ENCODE measurements at regions not wholly inside any gene's neighbourhood (a gene's known extent, or its start where the extent isn't known, plus 50 kb on each side); places are given as distances from the start of the nearest gene placed in this dataset.

GRCh38 chr1:199182186-199182843, 543.5 kb downstream of the PTPRC start:
- H3K27ac ChIP-seq = no peak overlapping the region
- no peaks in the 10 kb centered on the region for H3K27me3 ChIP-seq
- no peaks in the 10 kb centered on the region for H3K4me1 ChIP-seq
- H3K4me3 ChIP-seq = no peak overlapping the region
- ATAC-seq (ENCODE audit: low FRiP score in 2 of 2) (no peak), DNase-seq (no peak)
- no peaks in the 10 kb centered on the region for H3K36me3 ChIP-seq
- TF ChIP-seq POLR2A (IDR thresholded peaks at IDR 0.05) = no peak
- TF ChIP-seq EP300 (IDR thresholded peaks at IDR 0.05) = no peak
- TF ChIP-seq POLR2AphosphoS5 (IDR thresholded peaks at IDR 0.05) = no peak
- no peak for TF ChIP-seq CTCF (IDR thresholded peaks at IDR 0.05)
- H3K9me3 ChIP-seq = no peaks in the 10 kb centered on the region
- 66% methylated on average over 2 of the region's 2 CpGs for WGBS, 2 donors

- no peaks in the 10 kb centered on the region for H3K27me3 ChIP-seq
- ATAC-seq (ENCODE audit: low FRiP score in 2 of 2) (no peak), DNase-seq (no peak)
- H3K27ac ChIP-seq = no peak overlapping the region
- 95 to 99% methylated on average over 4 of the region's 4 CpGs for WGBS, 2 donors
- TF ChIP-seq CTCF (IDR thresholded peaks at IDR 0.05) = no peak
- no peak for TF ChIP-seq POLR2AphosphoS5 (IDR thresholded peaks at IDR 0.05)
- TF ChIP-seq EP300 (IDR thresholded peaks at IDR 0.05) = no peak
- TF ChIP-seq POLR2A (IDR thresholded peaks at IDR 0.05) = no peak
- no peaks in the 10 kb centered on the region for H3K9me3 ChIP-seq
- H3K4me1 ChIP-seq = no peaks in the 10 kb centered on the region
- no peaks in the 10 kb centered on the region for H3K36me3 ChIP-seq
- H3K4me3 ChIP-seq = no peak overlapping the region
Measured at GRCh38 chr1:199184180-199184579, 545.3 kb downstream of the PTPRC start.

- Histone ChIP-seq H3K27ac (no peak overlapping the region), H3K9me3 (no peaks in the 10 kb centered on the region), H3K4me3 (no peak overlapping the region), H3K36me3 (no peaks in the 10 kb centered on the region), H3K4me1 (no peaks in the 10 kb centered on the region), H3K27me3 (no peaks in the 10 kb centered on the region)
- no peak for DNase-seq
- ATAC-seq (ENCODE audit: low FRiP score in 2 of 2) = no peak
- TF ChIP-seq EP300 (IDR thresholded peaks at IDR 0.05) (no peak), POLR2AphosphoS5 (IDR thresholded peaks at IDR 0.05) (no peak), POLR2A (IDR thresholded peaks at IDR 0.05) (no peak), CTCF (IDR thresholded peaks at IDR 0.05) (no peak)
- WGBS, 2 donors = 96 to 98% methylated on average over 7 of the region's 7 CpGs
Measured at GRCh38 chr1:199194862-199195261, 556.0 kb downstream of the PTPRC start.

GRCh38 chr1:199197695-199198094, 558.9 kb downstream of the PTPRC start:
- Histone ChIP-seq H3K27me3 (no peaks in the 10 kb centered on the region), H3K4me1 (no peaks in the 10 kb centered on the region), H3K9me3 (no peaks in the 10 kb centered on the region), H3K36me3 (no peaks in the 10 kb centered on the region), H3K4me3 (no peak overlapping the region), H3K27ac (no peak overlapping the region)
- DNase-seq (no peak), ATAC-seq (ENCODE audit: low FRiP score in 2 of 2) (no peak)
- TF ChIP-seq EP300 (IDR thresholded peaks at IDR 0.05) (no peak), POLR2A (IDR thresholded peaks at IDR 0.05) (no peak), CTCF (IDR thresholded peaks at IDR 0.05) (no peak), POLR2AphosphoS5 (IDR thresholded peaks at IDR 0.05) (no peak)
- 96 to 100% methylated on average over 2 of the region's 2 CpGs for WGBS, 2 donors

- peak in 1 of 2 donors; percentile 59 for ATAC-seq (ENCODE audit: low FRiP score in 2 of 2)
Measured at GRCh38 chr1:199202331-199202730, 563.5 kb downstream of the PTPRC start.

More at GRCh38 chr1:199202331-199202730, 563.5 kb downstream of the PTPRC start:
- Histone ChIP-seq H3K4me1 (no peaks in the 10 kb centered on the region), H3K36me3 (no peaks in the 10 kb centered on the region), H3K4me3 (no peak overlapping the region), H3K27me3 (no peaks in the 10 kb centered on the region), H3K27ac (no peak overlapping the region), H3K9me3 (no peaks in the 10 kb centered on the region)
- TF ChIP-seq EP300 (IDR thresholded peaks at IDR 0.05) = no peak
- TF ChIP-seq POLR2A (IDR thresholded peaks at IDR 0.05) = no peak
- no peak for TF ChIP-seq CTCF (IDR thresholded peaks at IDR 0.05)
- no peak for TF ChIP-seq POLR2AphosphoS5 (IDR thresholded peaks at IDR 0.05)
- DNase-seq = no peak
- 14 to 23% methylated on average over 3 of the region's 3 CpGs for WGBS, 2 donors

Measured in upper lobe of left lung (tissue), 6 donors.